ENCODE measurements at regions not wholly inside any gene's neighbourhood (a gene's known extent, or its start where the extent isn't known, plus 50 kb on each side); places are given as distances from the start of the nearest gene placed in this dataset.

DNA sequence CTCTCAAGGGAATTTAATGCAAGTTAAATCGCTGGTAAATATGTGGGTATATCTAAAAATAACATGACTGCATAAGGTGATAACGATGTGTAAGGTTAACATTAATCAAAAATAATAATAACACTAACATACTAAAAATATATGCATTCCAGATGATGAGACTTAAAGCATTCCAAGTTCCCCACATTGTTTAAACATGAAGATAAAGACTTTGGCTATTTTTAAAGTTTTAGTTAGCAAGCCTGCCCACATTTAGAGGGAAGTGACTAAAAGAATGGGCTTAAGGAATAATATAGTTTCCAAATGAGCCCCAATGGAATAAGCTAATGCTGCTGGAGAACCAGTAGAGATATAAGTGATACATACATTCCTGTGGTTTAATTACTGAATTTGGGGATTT is 941.3 kb downstream of the TBC1D32 start:
- ChIA-PET POLR2A (no interaction called here), CTCF (no interaction called here)
- Mint-ChIP-seq H3K4me3 (no peak overlapping the region), H3K36me3 (ENCODE audit: low read depth) (no peaks in the 10 kb centered on the region), H3K4me1 (ENCODE audit: low read depth) (no peaks in the 10 kb centered on the region), H3K27me3 (no peaks in the 10 kb centered on the region), H3K9me3 (no peaks in the 10 kb centered on the region), H3K27ac (no peak overlapping the region)
- DNase-seq (no peak), ATAC-seq (no peak)
- intact Hi-C loops (cut with micrococcal nuclease) = no loop called here
- TF ChIP-seq, protein P1, sequence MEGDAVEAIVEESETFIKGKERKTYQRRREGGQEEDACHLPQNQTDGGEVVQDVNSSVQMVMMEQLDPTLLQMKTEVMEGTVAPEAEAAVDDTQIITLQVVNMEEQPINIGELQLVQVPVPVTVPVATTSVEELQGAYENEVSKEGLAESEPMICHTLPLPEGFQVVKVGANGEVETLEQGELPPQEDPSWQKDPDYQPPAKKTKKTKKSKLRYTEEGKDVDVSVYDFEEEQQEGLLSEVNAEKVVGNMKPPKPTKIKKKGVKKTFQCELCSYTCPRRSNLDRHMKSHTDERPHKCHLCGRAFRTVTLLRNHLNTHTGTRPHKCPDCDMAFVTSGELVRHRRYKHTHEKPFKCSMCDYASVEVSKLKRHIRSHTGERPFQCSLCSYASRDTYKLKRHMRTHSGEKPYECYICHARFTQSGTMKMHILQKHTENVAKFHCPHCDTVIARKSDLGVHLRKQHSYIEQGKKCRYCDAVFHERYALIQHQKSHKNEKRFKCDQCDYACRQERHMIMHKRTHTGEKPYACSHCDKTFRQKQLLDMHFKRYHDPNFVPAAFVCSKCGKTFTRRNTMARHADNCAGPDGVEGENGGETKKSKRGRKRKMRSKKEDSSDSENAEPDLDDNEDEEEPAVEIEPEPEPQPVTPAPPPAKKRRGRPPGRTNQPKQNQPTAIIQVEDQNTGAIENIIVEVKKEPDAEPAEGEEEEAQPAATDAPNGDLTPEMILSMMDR (IDR thresholded peaks at IDR 0.05) = no peak

DNA sequence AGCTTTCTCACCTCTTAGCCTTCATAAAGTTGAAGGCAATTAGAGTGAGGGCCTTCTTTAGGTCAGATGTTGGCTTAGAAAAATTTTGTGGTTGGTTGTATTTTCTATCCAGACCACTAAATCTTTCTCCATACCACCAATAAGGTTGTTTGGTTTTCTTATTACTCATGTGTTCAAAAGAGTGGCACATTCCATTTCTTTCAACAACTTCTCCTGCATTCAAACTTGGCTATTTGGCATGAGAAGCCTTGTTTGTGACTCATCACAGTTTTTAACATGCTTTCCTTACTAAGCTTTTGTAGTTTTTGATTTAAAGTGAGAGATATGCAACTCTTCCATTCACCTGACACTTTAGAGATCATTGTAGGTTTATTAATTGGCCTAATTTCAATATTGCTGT is 949.6 kb downstream of the TBC1D32 start:
- POLR2A ChIA-PET = no interaction called here
- DNase-seq = no peak
- no peaks in the 10 kb centered on the region for H3K4me1 Mint-ChIP-seq (ENCODE audit: low read depth)
- TF ChIP-seq, protein P1 (IDR thresholded peaks at IDR 0.05) = no peak
- H3K4me3 Mint-ChIP-seq = no peak overlapping the region
- ATAC-seq = no peak
- H3K36me3 Mint-ChIP-seq (ENCODE audit: low read depth) = no peaks in the 10 kb centered on the region
- intact Hi-C loops (cut with micrococcal nuclease) = no loop called here
- H3K9me3 Mint-ChIP-seq = no peaks in the 10 kb centered on the region
- CTCF ChIA-PET = interaction anchor here (1.3 kb wide), 1 partner anchor 9 kb away, joined by 3 read pairs; no protein-coding TSS in a partner anchor
- H3K27ac Mint-ChIP-seq = no peak overlapping the region
- H3K27me3 Mint-ChIP-seq = no peaks in the 10 kb centered on the region

DNA sequence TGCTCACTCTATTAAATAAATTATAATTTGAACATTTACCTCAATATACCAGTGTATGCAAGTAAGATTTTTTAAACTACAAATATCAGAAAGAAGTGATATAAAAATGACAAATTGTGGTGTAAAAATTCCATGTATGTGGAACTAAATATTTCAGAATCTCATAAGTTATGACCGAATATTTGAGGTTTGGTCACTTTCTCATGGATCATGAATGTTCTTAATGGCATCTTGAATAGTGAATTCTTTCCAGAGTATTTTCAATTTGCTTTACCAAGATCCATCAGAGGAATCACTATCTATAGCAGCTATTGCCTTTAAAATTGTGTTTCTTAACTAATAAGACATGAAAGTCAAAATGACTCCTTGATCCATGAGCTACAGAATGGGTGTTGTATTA is 950.6 kb downstream of the TBC1D32 start:
- ATAC-seq (no peak), DNase-seq (no peak)
- CTCF ChIA-PET = interaction anchor here (0.6 to 1.3 kb wide), 2 partner anchors 10 to 641 kb away, joined by 3 read pairs; no protein-coding TSS in a partner anchor
- H3K4me1 Mint-ChIP-seq (ENCODE audit: low read depth) = no peaks in the 10 kb centered on the region
- POLR2A ChIA-PET = no interaction called here
- H3K4me3 Mint-ChIP-seq = no peak overlapping the region
- intact Hi-C loops (cut with micrococcal nuclease) = no loop called here
- no peaks in the 10 kb centered on the region for H3K9me3 Mint-ChIP-seq
- TF ChIP-seq, protein P1 (IDR thresholded peaks at IDR 0.05) = no peak
- H3K27ac Mint-ChIP-seq = no peak overlapping the region
- no peaks in the 10 kb centered on the region for H3K36me3 Mint-ChIP-seq (ENCODE audit: low read depth)
- H3K27me3 Mint-ChIP-seq = no peaks in the 10 kb centered on the region

DNA sequence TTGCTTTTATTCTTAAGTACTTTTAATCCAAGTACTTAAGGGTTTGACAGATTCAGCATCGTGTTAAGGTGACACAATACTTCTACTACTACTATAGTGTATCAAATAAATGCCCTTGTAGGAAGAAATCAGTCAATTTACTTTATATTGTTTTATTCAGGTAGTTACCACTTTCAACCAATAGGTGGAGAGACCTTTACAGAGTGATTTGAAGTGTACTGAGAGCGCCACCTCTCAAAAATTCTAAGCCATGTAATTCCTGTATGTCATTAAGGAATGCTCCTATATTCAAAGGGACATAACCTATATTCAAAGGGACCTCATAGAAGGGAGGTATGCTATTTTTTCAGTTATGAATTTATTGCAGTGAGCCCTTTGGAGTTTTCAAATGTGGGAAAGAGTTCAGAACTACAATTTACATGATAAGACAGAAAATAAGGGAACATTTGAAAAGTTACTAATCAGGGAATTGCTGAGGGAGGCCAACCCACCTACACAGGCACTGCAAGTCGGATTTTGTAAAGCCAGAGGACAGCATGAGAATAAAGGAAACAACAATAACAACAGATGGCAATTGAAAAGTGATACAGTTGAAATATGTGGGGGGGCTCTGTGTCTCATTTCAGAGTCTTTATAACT is 955.6 kb downstream of the TBC1D32 start:
- no peaks in the 10 kb centered on the region for H3K27me3 Mint-ChIP-seq
- TF ChIP-seq, protein P1 (IDR thresholded peaks at IDR 0.05) = peak; percentile 43
- intact Hi-C loops (cut with micrococcal nuclease) = no loop called here
- no peak overlapping the region for H3K27ac Mint-ChIP-seq
- no peaks in the 10 kb centered on the region for H3K9me3 Mint-ChIP-seq
- peak; percentile 42 for ATAC-seq
- POLR2A ChIA-PET = no interaction called here
- DNase-seq = no peak
- no peaks in the 10 kb centered on the region for H3K36me3 Mint-ChIP-seq (ENCODE audit: low read depth)
- no peaks in the 10 kb centered on the region for H3K4me1 Mint-ChIP-seq (ENCODE audit: low read depth)
- CTCF ChIA-PET = no interaction called here
- no peak overlapping the region for H3K4me3 Mint-ChIP-seq

DNA sequence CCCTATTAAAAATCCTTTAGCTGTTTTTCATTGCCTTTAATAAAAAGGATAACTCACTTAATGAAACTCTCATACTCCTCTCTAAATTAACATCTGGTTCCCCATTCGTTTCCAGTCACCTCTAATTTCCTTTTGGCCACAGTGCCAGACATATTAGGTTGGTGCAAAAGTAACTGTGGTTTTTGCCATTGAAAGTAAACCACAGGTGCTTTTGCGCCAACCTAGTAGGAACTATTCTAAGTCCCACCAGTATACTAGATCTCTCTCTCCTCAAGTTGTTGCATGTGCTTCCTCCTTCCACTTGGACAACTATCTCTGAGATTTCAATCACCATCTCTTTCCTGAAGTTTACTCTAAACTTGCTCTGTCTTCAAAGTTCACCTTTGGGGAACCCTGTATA is 961.1 kb downstream of the TBC1D32 start:
- Mint-ChIP-seq H3K4me3 (no peak overlapping the region), H3K9me3 (no peaks in the 10 kb centered on the region), H3K27ac (no peak overlapping the region), H3K4me1 (ENCODE audit: low read depth) (no peaks in the 10 kb centered on the region), H3K27me3 (no peaks in the 10 kb centered on the region), H3K36me3 (ENCODE audit: low read depth) (no peaks in the 10 kb centered on the region)
- POLR2A ChIA-PET = no interaction called here
- CTCF ChIA-PET = no interaction called here
- DNase-seq = no peak
- TF ChIP-seq, protein P1 (IDR thresholded peaks at IDR 0.05) = no peak
- intact Hi-C loops (cut with micrococcal nuclease) = loop anchor here (2.0 kb wide), 1 partner anchor 32 kb away; no protein-coding TSS in a partner anchor
- ATAC-seq = no peak

Measured in activated CD8-positive, alpha-beta T cell treated with anti-CD3 and anti-CD28 coated beads for 36 hours (primary cell).